ENCODE measurements at regions not wholly inside any gene's neighbourhood (a gene's known extent, or its start where the extent isn't known, plus 50 kb on each side); places are given as distances from the start of the nearest gene placed in this dataset.

GRCh38 chr18:45352874-45353273 lies 262.4 kb upstream of the SLC14A2 start:
- no peak for DNase-seq

GRCh38 chr18:45353530-45353929 lies 261.7 kb upstream of the SLC14A2 start:
- DNase-seq: no peak

- no peak for DNase-seq
Observed at GRCh38 chr18:45355944-45356520, 259.2 kb upstream of the SLC14A2 start.

- no peak for DNase-seq
Observed at GRCh38 chr18:45357686-45358470, 257.4 kb upstream of the SLC14A2 start.

- DNase-seq: peak in 1 of 2 experiments; percentile 4
Observed at GRCh38 chr18:45359275-45360009, 255.8 kb upstream of the SLC14A2 start.

GRCh38 chr18:45361125-45361851 lies 254.0 kb upstream of the SLC14A2 start:
- no peak for DNase-seq

- DNase-seq: no peak
Observed at GRCh38 chr18:45363196-45363595, 252.1 kb upstream of the SLC14A2 start.

GRCh38 chr18:45365835-45366234 lies 249.4 kb upstream of the SLC14A2 start:
- no peak for DNase-seq

- DNase-seq: no peak
Observed at GRCh38 chr18:45370255-45371010, 244.8 kb upstream of the SLC14A2 start.

- no peak for DNase-seq
Observed at GRCh38 chr18:45373286-45373880, 241.9 kb upstream of the SLC14A2 start.

GRCh38 chr18:45374236-45374635 lies 241.0 kb upstream of the SLC14A2 start:
- no peak for DNase-seq

- DNase-seq: no peak
Observed at GRCh38 chr18:45374878-45375630, 240.2 kb upstream of the SLC14A2 start.

- no peak for DNase-seq
Observed at GRCh38 chr18:45376193-45376592, 239.1 kb upstream of the SLC14A2 start.

- no peak for DNase-seq
Observed at GRCh38 chr18:45378308-45378707, 237.0 kb upstream of the SLC14A2 start.

- DNase-seq: no peak
Observed at GRCh38 chr18:45378933-45379332, 236.3 kb upstream of the SLC14A2 start.

- DNase-seq: no peak
Observed at GRCh38 chr18:45379903-45380302, 235.4 kb upstream of the SLC14A2 start.

- DNase-seq: no peak
Observed at GRCh38 chr18:45381282-45381681, 234.0 kb upstream of the SLC14A2 start.

- DNase-seq: no peak
Observed at GRCh38 chr18:45383228-45383627, 232.0 kb upstream of the SLC14A2 start.

GRCh38 chr18:45384137-45384961 lies 230.9 kb upstream of the SLC14A2 start:
- peak in 1 of 2 experiments; percentile 27 for DNase-seq

GRCh38 chr18:45384962-45385315 lies 230.3 kb upstream of the SLC14A2 start:
- no peak for DNase-seq

Measured in NCI-H187 (cell line).